Smooth muscle cell (in vitro differentiated cells): ENCODE measurements at regions not wholly inside any gene's neighbourhood (a gene's known extent, or its start where the extent isn't known, plus 50 kb on each side); places are given as distances from the start of the nearest gene placed in this dataset.

Experiments used
- DNase-seq: peaks from one replicate; lab custom pipeline; 2025; ENCODE audit not compliant: unreplicated experiment; lab: John Stamatoyannopoulos, UW
- H2AFZ ChIP-seq: fragments of 200-600 bp; sonication (generic); 2 replicates; pipeline ENCODE4 v1.6.0; 2016; ENCODE audit warnings: antibody characterized with exemption, low read depth, mild to moderate bottlenecking
- H3F3A ChIP-seq: fragments of 200-600 bp; sonication (generic); 2 replicates; pipeline ENCODE4 v1.6.0; 2017; ENCODE audit warnings: antibody characterized with exemption, low read depth
- H3K27ac ChIP-seq: fragments of 200-600 bp; sonication (generic); 2 replicates; pipeline ENCODE4 v1.5.1; 2016; ENCODE audit warnings: low read depth, mild to moderate bottlenecking
- H3K27me3 ChIP-seq: fragments of 200-600 bp; sonication (generic); 2 replicates; pipeline ENCODE4 v1.6.1; 2016; ENCODE audit warnings: low read depth, mild to moderate bottlenecking
- H3K36me3 ChIP-seq: fragments of 200-600 bp; sonication (generic); 2 replicates; pipeline ENCODE4 v1.5.1; 2016; ENCODE audit warnings: low read depth
- H3K4me1 ChIP-seq: fragments of 200-600 bp; sonication (generic); 2 replicates; pipeline ENCODE4 v1.5.1; 2016; ENCODE audit warnings: low read depth
- H3K4me2 ChIP-seq: fragments of 200-600 bp; sonication (generic); 2 replicates; pipeline ENCODE4 v1.6.0; 2016; ENCODE audit warnings: mild to moderate bottlenecking
- H3K4me3 ChIP-seq: fragments of 200-600 bp; sonication (generic); 2 replicates; pipeline ENCODE4 v1.5.1; 2016; ENCODE audit warnings: mild to moderate bottlenecking
- H3K79me2 ChIP-seq: fragments of 200-600 bp; sonication (generic); 2 replicates; pipeline ENCODE4 v1.6.0; 2016; ENCODE audit warnings: low read depth, mild to moderate bottlenecking
- H3K9ac ChIP-seq: fragments of 200-600 bp; sonication (generic); 2 replicates; pipeline ENCODE4 v1.6.0; 2016; ENCODE audit warnings: low read depth
- H3K9me3 ChIP-seq: fragments of 200-600 bp; sonication (generic); replicated peaks from 2 replicates; pipeline ENCODE4 v1.5.1; 2016; ENCODE audit warnings: low read depth
- H4K20me1 ChIP-seq: fragments of 200-600 bp; sonication (generic); 2 replicates; pipeline ENCODE4 v1.6.0; 2016; ENCODE audit warnings: low read depth
- WGBS: methylation state at CpG from one replicate; pipeline ENCODE4 v1.1.7; 2016; ENCODE audit warnings: low lambda C conversion rate; 5-methylcytosine and 5-hydroxymethylcytosine counted together
- TF ChIP-seq, protein P1 (sequence below): fragments of 200-600 bp; sonication (generic); IDR thresholded peaks from 2 replicates; pipeline ENCODE4 v1.5.1; 2017; ENCODE audit warnings: borderline replicate concordance, mild to moderate bottlenecking, antibody characterized with exemption; ENCODE audit not compliant: insufficient read depth, poor library complexity, severe bottlenecking

DNA sequence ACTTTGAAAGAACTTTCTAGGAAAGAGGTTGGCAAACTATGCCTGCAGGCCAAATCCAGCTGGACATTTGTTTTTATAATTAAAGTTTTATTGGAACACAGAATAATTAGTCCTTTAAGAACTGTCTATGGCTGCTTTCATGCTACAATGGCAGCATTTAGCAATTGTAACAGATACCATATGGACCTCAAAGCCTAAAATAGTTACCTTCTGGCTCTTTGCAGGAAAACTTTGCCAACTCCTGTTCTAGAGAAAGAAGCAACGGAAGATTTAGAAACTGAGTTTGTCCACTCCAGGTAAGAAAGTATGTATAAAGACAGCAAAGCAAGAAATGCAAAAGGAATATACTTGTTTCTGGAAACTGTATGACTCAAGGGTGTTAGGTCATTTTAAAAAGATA lies 281.7 kb upstream of the TRPM3 start:
- Histone ChIP-seq H3K4me3 (no peak overlapping the region), H3K27me3 (no peaks in the 10 kb centered on the region), H4K20me1 (no peaks in the 10 kb centered on the region), H3K4me2 (no peak overlapping the region), H3F3A (no peaks in the 10 kb centered on the region), H3K79me2 (no peaks in the 10 kb centered on the region), H3K4me1 (no peaks in the 10 kb centered on the region), H2AFZ (no peak overlapping the region), H3K9ac (no peak overlapping the region), H3K9me3 (no peaks in the 10 kb centered on the region), H3K27ac (no peak overlapping the region), H3K36me3 (no peaks in the 10 kb centered on the region)
- no peak for DNase-seq
- 94% methylated on average over 1 of the region's 1 CpG for WGBS
- TF ChIP-seq, protein P1, sequence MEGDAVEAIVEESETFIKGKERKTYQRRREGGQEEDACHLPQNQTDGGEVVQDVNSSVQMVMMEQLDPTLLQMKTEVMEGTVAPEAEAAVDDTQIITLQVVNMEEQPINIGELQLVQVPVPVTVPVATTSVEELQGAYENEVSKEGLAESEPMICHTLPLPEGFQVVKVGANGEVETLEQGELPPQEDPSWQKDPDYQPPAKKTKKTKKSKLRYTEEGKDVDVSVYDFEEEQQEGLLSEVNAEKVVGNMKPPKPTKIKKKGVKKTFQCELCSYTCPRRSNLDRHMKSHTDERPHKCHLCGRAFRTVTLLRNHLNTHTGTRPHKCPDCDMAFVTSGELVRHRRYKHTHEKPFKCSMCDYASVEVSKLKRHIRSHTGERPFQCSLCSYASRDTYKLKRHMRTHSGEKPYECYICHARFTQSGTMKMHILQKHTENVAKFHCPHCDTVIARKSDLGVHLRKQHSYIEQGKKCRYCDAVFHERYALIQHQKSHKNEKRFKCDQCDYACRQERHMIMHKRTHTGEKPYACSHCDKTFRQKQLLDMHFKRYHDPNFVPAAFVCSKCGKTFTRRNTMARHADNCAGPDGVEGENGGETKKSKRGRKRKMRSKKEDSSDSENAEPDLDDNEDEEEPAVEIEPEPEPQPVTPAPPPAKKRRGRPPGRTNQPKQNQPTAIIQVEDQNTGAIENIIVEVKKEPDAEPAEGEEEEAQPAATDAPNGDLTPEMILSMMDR: no peak

DNA sequence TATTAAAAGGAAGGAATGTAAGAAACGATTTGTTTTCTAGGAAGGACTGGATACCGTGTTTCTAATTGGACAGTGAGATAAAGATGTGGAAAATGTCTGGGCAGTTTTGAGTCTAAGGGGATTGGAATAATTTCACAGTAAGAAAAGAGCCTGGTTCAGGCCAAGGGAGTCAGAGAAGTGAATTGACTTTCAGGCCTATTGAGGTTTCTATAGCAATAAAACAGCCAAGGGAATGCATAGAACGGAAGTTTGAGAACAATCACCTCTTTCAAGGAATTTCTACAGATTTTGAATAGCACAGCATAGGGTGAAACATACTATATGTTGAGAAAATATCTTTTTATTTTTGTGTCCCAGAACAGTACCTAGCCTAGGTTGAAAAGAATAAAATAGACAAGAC lies 271.6 kb upstream of the TRPM3 start:
- no peaks in the 10 kb centered on the region for H3K9me3 ChIP-seq
- H3K36me3 ChIP-seq: no peaks in the 10 kb centered on the region
- no peak for DNase-seq
- no peak overlapping the region for H3K27ac ChIP-seq
- H3F3A ChIP-seq: no peaks in the 10 kb centered on the region
- no peaks in the 10 kb centered on the region for H3K4me1 ChIP-seq
- H3K4me2 ChIP-seq: no peak overlapping the region
- H3K9ac ChIP-seq: no peak overlapping the region
- H4K20me1 ChIP-seq: no peaks in the 10 kb centered on the region
- TF ChIP-seq, protein P1: no peak
- H3K4me3 ChIP-seq: no peak overlapping the region
- WGBS: 93% methylated on average over 3 of the region's 3 CpGs
- no peaks in the 10 kb centered on the region for H3K27me3 ChIP-seq
- H3K79me2 ChIP-seq: no peaks in the 10 kb centered on the region
- H2AFZ ChIP-seq: no peak overlapping the region

DNA sequence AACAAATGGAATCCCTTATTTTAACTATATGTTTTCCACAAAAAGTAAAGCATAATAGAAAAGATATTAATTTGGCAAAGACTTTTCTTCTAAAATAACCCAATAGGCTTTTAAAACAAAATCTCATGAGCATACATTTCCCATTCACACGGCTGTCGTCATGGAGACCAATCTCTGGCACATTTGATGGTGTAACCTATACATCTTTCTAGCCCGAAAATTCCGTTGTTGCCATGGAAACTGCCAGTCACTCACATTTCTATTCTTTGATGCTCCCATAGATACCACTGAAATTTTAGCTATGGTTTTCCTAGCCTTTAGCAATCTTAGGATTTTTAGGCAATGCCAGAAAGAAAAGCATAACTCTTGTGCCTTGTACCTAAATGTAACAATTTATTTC lies 262.9 kb upstream of the TRPM3 start:
- H3F3A ChIP-seq: no peaks in the 10 kb centered on the region
- no peak overlapping the region for H3K4me3 ChIP-seq

More for the DNA sequence above, 262.9 kb upstream of the TRPM3 start:
- peaks cover 12% of the 10 kb centered on the region for H3K4me1 ChIP-seq
- 94% methylated on average over 4 of the region's 4 CpGs for WGBS
- H3K9me3 ChIP-seq: no peaks in the 10 kb centered on the region
- no peak overlapping the region for H3K9ac ChIP-seq
- H3K4me2 ChIP-seq: no peak overlapping the region
- no peaks in the 10 kb centered on the region for H3K36me3 ChIP-seq
- DNase-seq: no peak
- H3K27me3 ChIP-seq: no peaks in the 10 kb centered on the region
- TF ChIP-seq, protein P1: no peak
- H4K20me1 ChIP-seq: no peaks in the 10 kb centered on the region
- no peak overlapping the region for H2AFZ ChIP-seq
- no peaks in the 10 kb centered on the region for H3K79me2 ChIP-seq
- no peak overlapping the region for H3K27ac ChIP-seq
